SK-N-SH (cell line): ENCODE measurements at regions not wholly inside any gene's neighbourhood (a gene's known extent, or its start where the extent isn't known, plus 50 kb on each side); places are given as distances from the start of the nearest gene placed in this dataset.

Experiments used
- CTCF ChIA-PET: fragments of 300-600, 350-600 bp; formaldehyde crosslinking; extraction: SDS; loops from one replicate; lab custom pipeline; 2021; lab: Yijun Ruan, JAX
- POLR2A ChIA-PET: fragments of 350-600 bp; sonication (Branson Sonifier 250); formaldehyde crosslinking; extraction: SDS; loops from one replicate; lab custom pipeline; 2020; ENCODE audit warnings: antibody characterized with exemption, inconsistent platforms; lab: Yijun Ruan, JAX
- DNase-seq: peaks from one replicate; pipeline ENCODE4 v3.0.0; 2012
- H2AFZ ChIP-seq: fragments of 200-600 bp; sonication (generic); 2 replicates; pipeline ENCODE4 v1.8.1; 2016; ENCODE audit warnings: antibody characterized with exemption, mild to moderate bottlenecking, low read depth
- H3F3A ChIP-seq: fragments of 200-600 bp; sonication (generic); replicated peaks from 2 replicates; pipeline ENCODE3; 2016; ENCODE audit warnings: antibody characterized with exemption, mild to moderate bottlenecking; ENCODE audit not compliant: insufficient read depth
- H3K27ac ChIP-seq, 2 experiments: fragments of 200-500 bp in 1 of 2; fragments of 200-600 bp in 1 of 2; sonication (Bioruptor generic) in 1 of 2; sonication (generic), shearing (Covaris generic) in 1 of 2; 2 replicates each; pipeline versions ENCODE4 v1.5.1 to v1.6.1; 2014 to 2016; ENCODE audit warnings: low read depth in 2 of 2, inconsistent platforms in 1 of 2, low read length in 1 of 2, mild to moderate bottlenecking in 1 of 2, mixed read lengths in 1 of 2
- H3K27me3 ChIP-seq: fragments of 200-600 bp; sonication (generic), shearing (Covaris generic); 2 replicates; pipeline ENCODE4 v1.6.1; 2016; ENCODE audit warnings: mixed run types; ENCODE audit not compliant: insufficient read depth
- H3K36me3 ChIP-seq, 2 experiments: fragments of 200-500 bp in 1 of 2; fragments of 200-600 bp in 1 of 2; sonication (Bioruptor generic) in 1 of 2; sonication (generic) in 1 of 2; replicated peaks in 1 of 2; 2 replicates each; pipeline versions ENCODE3 to v1.5.1; 2014 to 2016; ENCODE audit warnings: low read length in 1 of 2, mild to moderate bottlenecking in 1 of 2; ENCODE audit not compliant: insufficient read depth in 2 of 2, control insufficient read depth in 1 of 2
- H3K4me1 ChIP-seq, 2 experiments: fragments of 200-500 bp in 1 of 2; fragments of 200-600 bp in 1 of 2; sonication (Bioruptor generic) in 1 of 2; sonication (generic), shearing (Covaris generic) in 1 of 2; 2 replicates each; pipeline versions ENCODE4 v1.5.1 to v1.6.1; 2014 to 2016; ENCODE audit warnings: low read depth in 1 of 2, low read length in 1 of 2, mixed run types in 1 of 2; ENCODE audit not compliant: insufficient read depth in 2 of 2, control insufficient read depth in 1 of 2
- H3K4me2 ChIP-seq: fragments of 200-600 bp; sonication (generic), shearing (Covaris generic); 2 replicates; pipeline ENCODE4 v1.6.1; 2017; ENCODE audit warnings: mixed run types
- H3K4me3 ChIP-seq, 2 experiments: fragments of 200-500 bp in 1 of 2; fragments of 200-600 bp in 1 of 2; sonication (Bioruptor generic) in 1 of 2; sonication (generic), shearing (Covaris generic) in 1 of 2; 2 replicates each; pipeline versions ENCODE4 v1.5.1 to v1.8.1; 2014 to 2016; ENCODE audit warnings: low read depth in 2 of 2, inconsistent platforms in 1 of 2, low read length in 1 of 2, mild to moderate bottlenecking in 1 of 2, mixed read lengths in 1 of 2, moderate library complexity in 1 of 2
- H3K79me2 ChIP-seq: fragments of 200-600 bp; sonication (generic); 2 replicates; pipeline ENCODE4 v1.8.1; 2017; ENCODE audit warnings: mild to moderate bottlenecking; ENCODE audit not compliant: insufficient read depth
- H3K9ac ChIP-seq: fragments of 200-600 bp; sonication (generic); 2 replicates; pipeline ENCODE4 v1.6.1; 2017; ENCODE audit warnings: mixed run types
- H3K9me2 ChIP-seq: fragments of 200-600 bp; sonication (generic); 2 replicates; pipeline ENCODE4 v1.6.1; 2017; ENCODE audit warnings: mixed run types
- H3K9me3 ChIP-seq: fragments of 200-600 bp; sonication (generic); 2 replicates; pipeline ENCODE4 v1.6.1; 2017; ENCODE audit warnings: mixed run types, mild to moderate bottlenecking, moderate library complexity
- H4K20me1 ChIP-seq: fragments of 200-600 bp; sonication (generic); 2 replicates; pipeline ENCODE4 v1.6.1; 2017; ENCODE audit warnings: mild to moderate bottlenecking, mixed run types; ENCODE audit not compliant: insufficient read depth
- ELF1 ChIP-seq: IDR thresholded peaks from 2 replicates; pipeline ENCODE4 v1.4.0; 2012
- FOXJ3 ChIP-seq: sonication (generic); formaldehyde crosslinking; IDR thresholded peaks from 2 replicates; pipeline ENCODE4 v1.5.1; 2020; ENCODE audit warnings: mild to moderate bottlenecking, missing genetic modification reagents
- FOXM1 ChIP-seq: IDR thresholded peaks from 2 replicates; pipeline ENCODE4 v1.4.0; 2012; ENCODE audit warnings: low read depth, mild to moderate bottlenecking
- GABPA ChIP-seq: IDR thresholded peaks from 2 replicates; pipeline ENCODE4 v1.4.0; 2012; ENCODE audit warnings: low read depth, mild to moderate bottlenecking
- JUND ChIP-seq: IDR thresholded peaks from 2 replicates; pipeline ENCODE4 v1.4.0; 2012
- MEF2A ChIP-seq: IDR thresholded peaks from 2 replicates; pipeline ENCODE4 v1.4.0; 2012; ENCODE audit warnings: low read depth, borderline replicate concordance
- MXI1 ChIP-seq: IDR thresholded peaks from 2 replicates; pipeline ENCODE4 v1.6.1; 2012; ENCODE audit warnings: mild to moderate bottlenecking, low read depth, low read length, improper control_type of control experiment
- NFIC ChIP-seq: IDR thresholded peaks from 2 replicates; pipeline ENCODE4 v1.4.0; 2012; ENCODE audit warnings: borderline replicate concordance
- NRF1 ChIP-seq: IDR thresholded peaks from 2 replicates; pipeline ENCODE4 v1.6.1; 2012; ENCODE audit warnings: low read depth, mild to moderate bottlenecking, low read length
- POLR2AphosphoS5 ChIP-seq: IDR thresholded peaks from 2 replicates; pipeline ENCODE4 v1.6.1; 2012; ENCODE audit warnings: low read depth, low read length
- RXRA ChIP-seq: IDR thresholded peaks from 2 replicates; pipeline ENCODE4 v1.4.0; 2012; ENCODE audit warnings: low read depth, mild to moderate bottlenecking, borderline replicate concordance
- TAF1 ChIP-seq: IDR thresholded peaks from 2 replicates; pipeline ENCODE4 v1.6.1; 2012; ENCODE audit warnings: low read depth, mild to moderate bottlenecking, low read length, moderate library complexity, borderline replicate concordance
- TCF12 ChIP-seq: IDR thresholded peaks from 2 replicates; pipeline ENCODE4 v1.4.0; 2012
- YY1 ChIP-seq: IDR thresholded peaks from 2 replicates; pipeline ENCODE4 v1.4.0; 2012; ENCODE audit warnings: low read depth, mild to moderate bottlenecking
- WGBS: methylation state at CpG from one replicate; pipeline ENCODE4 v1.1.6; 2017; ENCODE audit warnings: low lambda C conversion rate; 5-methylcytosine and 5-hydroxymethylcytosine counted together
- TF ChIP-seq, protein P1 (sequence below): IDR thresholded peaks from 2 replicates; pipeline ENCODE4 v1.6.1; 2012; ENCODE audit warnings: mild to moderate bottlenecking, low read depth, low read length, moderate library complexity
- TF ChIP-seq, protein P2 (sequence below): IDR thresholded peaks from 2 replicates; pipeline ENCODE4 v1.4.0; 2012; ENCODE audit warnings: low read depth, borderline replicate concordance
- TF ChIP-seq, protein P3 (sequence below): fragments of 150-350 bp; IDR thresholded peaks from 2 replicates; pipeline ENCODE4 v1.6.1; 2017; ENCODE audit warnings: antibody characterized with exemption, low read length, low read depth, borderline replicate concordance
- TF ChIP-seq, protein P4 (sequence below): IDR thresholded peaks from 2 replicates; pipeline ENCODE4 v1.4.0; 2012; ENCODE audit warnings: low read depth, borderline replicate concordance
- TF ChIP-seq, protein P5 (sequence below): IDR thresholded peaks from 2 replicates; pipeline ENCODE4; 2012
- TF ChIP-seq, protein P6 (sequence below): fragments of 150-350 bp; IDR thresholded peaks from 2 replicates; pipeline ENCODE4 v1.6.1; 2016; ENCODE audit warnings: mild to moderate bottlenecking, low read depth, low read length

DNA sequence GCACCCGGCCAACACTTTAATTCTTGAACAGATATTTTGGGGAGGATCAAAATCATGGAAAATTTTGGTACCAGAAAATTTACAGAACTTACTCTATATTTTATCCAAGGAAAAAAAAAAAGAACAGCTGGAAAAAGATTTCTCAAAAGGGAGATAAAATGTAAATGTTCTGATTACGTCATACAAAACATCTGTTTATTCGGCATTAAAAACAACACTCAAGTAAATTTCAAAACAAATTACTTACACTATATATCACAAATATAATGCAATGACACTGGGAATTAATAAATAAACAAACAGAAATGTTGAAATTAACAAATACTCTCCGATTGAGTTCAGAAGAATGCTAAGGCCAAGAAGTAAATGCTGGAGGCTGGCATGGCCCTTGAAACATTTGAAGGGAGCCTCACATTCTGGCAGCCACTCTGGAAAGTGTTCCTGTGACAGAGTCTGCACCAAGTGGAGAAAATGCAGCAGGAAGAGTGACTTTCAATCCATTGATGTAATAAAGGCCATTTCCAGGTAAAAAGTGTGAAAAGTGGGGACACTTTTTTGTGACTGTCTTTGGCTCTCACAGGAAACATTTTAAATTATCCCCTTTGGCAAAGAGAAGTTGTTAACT is 486.0 kb upstream of the CTSO start:
- H3K9ac ChIP-seq, result no peak overlapping the region
- WGBS, result 52% methylated on average over 4 of the region's 4 CpGs
- no peak for DNase-seq

More for the DNA sequence above, 486.0 kb upstream of the CTSO start:
- ChIA-PET CTCF (no interaction called here), POLR2A (no interaction called here)
- Histone ChIP-seq H3K27ac (no peak overlapping the region), H3K4me2 (no peak overlapping the region), H3K4me3 (no peak overlapping the region), H3F3A (no peaks in the 10 kb centered on the region), H2AFZ (no peak overlapping the region), H3K9me3 (no peaks in the 10 kb centered on the region), H3K36me3 (no peaks in the 10 kb centered on the region), H4K20me1 (no peaks in the 10 kb centered on the region), H3K27me3 (peaks cover 6% of the 10 kb centered on the region; the same call in 1 of the 2 replicates), H3K4me1 (no peaks in the 10 kb centered on the region), H3K9me2 (no peaks in the 10 kb centered on the region), H3K79me2 (no peaks in the 10 kb centered on the region)
- TF ChIP-seq, protein P1, sequence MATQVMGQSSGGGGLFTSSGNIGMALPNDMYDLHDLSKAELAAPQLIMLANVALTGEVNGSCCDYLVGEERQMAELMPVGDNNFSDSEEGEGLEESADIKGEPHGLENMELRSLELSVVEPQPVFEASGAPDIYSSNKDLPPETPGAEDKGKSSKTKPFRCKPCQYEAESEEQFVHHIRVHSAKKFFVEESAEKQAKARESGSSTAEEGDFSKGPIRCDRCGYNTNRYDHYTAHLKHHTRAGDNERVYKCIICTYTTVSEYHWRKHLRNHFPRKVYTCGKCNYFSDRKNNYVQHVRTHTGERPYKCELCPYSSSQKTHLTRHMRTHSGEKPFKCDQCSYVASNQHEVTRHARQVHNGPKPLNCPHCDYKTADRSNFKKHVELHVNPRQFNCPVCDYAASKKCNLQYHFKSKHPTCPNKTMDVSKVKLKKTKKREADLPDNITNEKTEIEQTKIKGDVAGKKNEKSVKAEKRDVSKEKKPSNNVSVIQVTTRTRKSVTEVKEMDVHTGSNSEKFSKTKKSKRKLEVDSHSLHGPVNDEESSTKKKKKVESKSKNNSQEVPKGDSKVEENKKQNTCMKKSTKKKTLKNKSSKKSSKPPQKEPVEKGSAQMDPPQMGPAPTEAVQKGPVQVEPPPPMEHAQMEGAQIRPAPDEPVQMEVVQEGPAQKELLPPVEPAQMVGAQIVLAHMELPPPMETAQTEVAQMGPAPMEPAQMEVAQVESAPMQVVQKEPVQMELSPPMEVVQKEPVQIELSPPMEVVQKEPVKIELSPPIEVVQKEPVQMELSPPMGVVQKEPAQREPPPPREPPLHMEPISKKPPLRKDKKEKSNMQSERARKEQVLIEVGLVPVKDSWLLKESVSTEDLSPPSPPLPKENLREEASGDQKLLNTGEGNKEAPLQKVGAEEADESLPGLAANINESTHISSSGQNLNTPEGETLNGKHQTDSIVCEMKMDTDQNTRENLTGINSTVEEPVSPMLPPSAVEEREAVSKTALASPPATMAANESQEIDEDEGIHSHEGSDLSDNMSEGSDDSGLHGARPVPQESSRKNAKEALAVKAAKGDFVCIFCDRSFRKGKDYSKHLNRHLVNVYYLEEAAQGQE, result no peak
- TF ChIP-seq TCF12, result no peak
- no peak for TF ChIP-seq POLR2AphosphoS5
- no peak for TF ChIP-seq TAF1
- TF ChIP-seq, protein P2, sequence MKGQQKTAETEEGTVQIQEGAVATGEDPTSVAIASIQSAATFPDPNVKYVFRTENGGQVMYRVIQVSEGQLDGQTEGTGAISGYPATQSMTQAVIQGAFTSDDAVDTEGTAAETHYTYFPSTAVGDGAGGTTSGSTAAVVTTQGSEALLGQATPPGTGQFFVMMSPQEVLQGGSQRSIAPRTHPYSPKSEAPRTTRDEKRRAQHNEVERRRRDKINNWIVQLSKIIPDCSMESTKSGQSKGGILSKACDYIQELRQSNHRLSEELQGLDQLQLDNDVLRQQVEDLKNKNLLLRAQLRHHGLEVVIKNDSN, result no peak
- no peak for TF ChIP-seq GABPA
- no peak for TF ChIP-seq NFIC
- TF ChIP-seq MEF2A, result no peak
- TF ChIP-seq ELF1, result no peak
- no peak for TF ChIP-seq RXRA
- TF ChIP-seq, protein P3, sequence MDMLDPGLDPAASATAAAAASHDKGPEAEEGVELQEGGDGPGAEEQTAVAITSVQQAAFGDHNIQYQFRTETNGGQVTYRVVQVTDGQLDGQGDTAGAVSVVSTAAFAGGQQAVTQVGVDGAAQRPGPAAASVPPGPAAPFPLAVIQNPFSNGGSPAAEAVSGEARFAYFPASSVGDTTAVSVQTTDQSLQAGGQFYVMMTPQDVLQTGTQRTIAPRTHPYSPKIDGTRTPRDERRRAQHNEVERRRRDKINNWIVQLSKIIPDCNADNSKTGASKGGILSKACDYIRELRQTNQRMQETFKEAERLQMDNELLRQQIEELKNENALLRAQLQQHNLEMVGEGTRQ, result no peak
- no peak for TF ChIP-seq JUND
- no peak for TF ChIP-seq YY1
- no peak for TF ChIP-seq NRF1
- TF ChIP-seq, protein P4, sequence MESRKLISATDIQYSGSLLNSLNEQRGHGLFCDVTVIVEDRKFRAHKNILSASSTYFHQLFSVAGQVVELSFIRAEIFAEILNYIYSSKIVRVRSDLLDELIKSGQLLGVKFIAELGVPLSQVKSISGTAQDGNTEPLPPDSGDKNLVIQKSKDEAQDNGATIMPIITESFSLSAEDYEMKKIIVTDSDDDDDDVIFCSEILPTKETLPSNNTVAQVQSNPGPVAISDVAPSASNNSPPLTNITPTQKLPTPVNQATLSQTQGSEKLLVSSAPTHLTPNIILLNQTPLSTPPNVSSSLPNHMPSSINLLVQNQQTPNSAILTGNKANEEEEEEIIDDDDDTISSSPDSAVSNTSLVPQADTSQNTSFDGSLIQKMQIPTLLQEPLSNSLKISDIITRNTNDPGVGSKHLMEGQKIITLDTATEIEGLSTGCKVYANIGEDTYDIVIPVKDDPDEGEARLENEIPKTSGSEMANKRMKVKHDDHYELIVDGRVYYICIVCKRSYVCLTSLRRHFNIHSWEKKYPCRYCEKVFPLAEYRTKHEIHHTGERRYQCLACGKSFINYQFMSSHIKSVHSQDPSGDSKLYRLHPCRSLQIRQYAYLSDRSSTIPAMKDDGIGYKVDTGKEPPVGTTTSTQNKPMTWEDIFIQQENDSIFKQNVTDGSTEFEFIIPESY, result no peak
- TF ChIP-seq MXI1, result no peak
- TF ChIP-seq, protein P5, sequence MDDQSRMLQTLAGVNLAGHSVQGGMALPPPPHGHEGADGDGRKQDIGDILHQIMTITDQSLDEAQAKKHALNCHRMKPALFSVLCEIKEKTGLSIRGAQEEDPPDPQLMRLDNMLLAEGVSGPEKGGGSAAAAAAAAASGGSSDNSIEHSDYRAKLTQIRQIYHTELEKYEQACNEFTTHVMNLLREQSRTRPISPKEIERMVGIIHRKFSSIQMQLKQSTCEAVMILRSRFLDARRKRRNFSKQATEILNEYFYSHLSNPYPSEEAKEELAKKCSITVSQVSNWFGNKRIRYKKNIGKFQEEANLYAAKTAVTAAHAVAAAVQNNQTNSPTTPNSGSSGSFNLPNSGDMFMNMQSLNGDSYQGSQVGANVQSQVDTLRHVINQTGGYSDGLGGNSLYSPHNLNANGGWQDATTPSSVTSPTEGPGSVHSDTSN, result no peak
- TF ChIP-seq, protein P6, sequence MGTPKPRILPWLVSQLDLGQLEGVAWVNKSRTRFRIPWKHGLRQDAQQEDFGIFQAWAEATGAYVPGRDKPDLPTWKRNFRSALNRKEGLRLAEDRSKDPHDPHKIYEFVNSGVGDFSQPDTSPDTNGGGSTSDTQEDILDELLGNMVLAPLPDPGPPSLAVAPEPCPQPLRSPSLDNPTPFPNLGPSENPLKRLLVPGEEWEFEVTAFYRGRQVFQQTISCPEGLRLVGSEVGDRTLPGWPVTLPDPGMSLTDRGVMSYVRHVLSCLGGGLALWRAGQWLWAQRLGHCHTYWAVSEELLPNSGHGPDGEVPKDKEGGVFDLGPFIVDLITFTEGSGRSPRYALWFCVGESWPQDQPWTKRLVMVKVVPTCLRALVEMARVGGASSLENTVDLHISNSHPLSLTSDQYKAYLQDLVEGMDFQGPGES, result no peak
- no peak for TF ChIP-seq FOXJ3 (CRISPR knock-in tag)
- no peak for TF ChIP-seq FOXM1
